ENCODE measurements at regions not wholly inside any gene's neighbourhood (a gene's known extent, or its start where the extent isn't known, plus 50 kb on each side); places are given as distances from the start of the nearest gene placed in this dataset.

DNA sequence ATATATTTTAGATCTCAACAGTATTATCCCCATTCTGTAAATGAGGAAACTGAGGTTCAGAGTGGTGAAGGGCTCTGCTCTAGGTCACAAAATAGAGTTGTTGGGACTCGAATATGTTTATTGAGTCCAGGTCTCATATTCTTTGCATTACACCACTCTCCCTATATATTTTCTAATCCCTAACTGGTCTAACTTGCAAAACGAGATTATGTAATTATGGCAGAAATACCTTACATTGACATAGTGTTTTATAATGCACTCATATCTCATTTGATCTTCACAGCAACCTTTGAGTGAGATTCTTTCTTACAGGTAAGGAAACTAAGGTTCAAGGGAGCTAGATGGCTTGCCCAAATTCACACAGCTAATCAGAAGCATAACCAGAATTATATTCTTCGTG, 106.9 kb upstream of the LRIG3 start (continued):
- no peak for TF ChIP-seq ZNF512B (CRISPR knock-in tag; IDR thresholded peaks at IDR 0.05; ENCODE audit: borderline replicate concordance)
- no peak for TF ChIP-seq SP1 (IDR thresholded peaks at IDR 0.05)
- no peak for TF ChIP-seq SP1 (CRISPR knock-in tag; IDR thresholded peaks at IDR 0.05)
- no peak for TF ChIP-seq E2F2 (CRISPR knock-in tag; IDR thresholded peaks at IDR 0.05; ENCODE audit: borderline replicate concordance)

- H4K20me1 ChIP-seq (ENCODE audit: insufficient read depth, low read length), result no peaks in the 10 kb centered on the region
- POLR2A ChIA-PET, result no interaction called here
- H2AFZ ChIP-seq (ENCODE audit: low read length), result no peak overlapping the region
- no peak overlapping the region for H3K4me2 ChIP-seq (ENCODE audit: low read depth, low read length)
- FAIRE-seq (no peak), DNase-seq (ENCODE audit: low spot score) (no peak), ATAC-seq (no peak)
- no peak overlapping the region for H3K4me3 ChIP-seq (replicated peaks in 1 of 3; ENCODE audit: insufficient read depth in 1 of 3, low read depth in 2 of 3, low read length in 3 of 3)
- H3K27me3 ChIP-seq (ENCODE audit: control insufficient read depth in 1 of 2, insufficient read depth in 2 of 2, low read length in 2 of 2), result no peaks in the 10 kb centered on the region
- no peaks in the 10 kb centered on the region for H3K9me3 ChIP-seq (ENCODE audit: low read length)
- intact Hi-C loops (cut with micrococcal nuclease; ENCODE audit: unreplicated experiment) (no loop called here), in situ Hi-C loops (cut with HindIII; ENCODE audit: extremely low pct_ligation_motif_present, low pct_unique_long_range_greater_than_20kb) (no loop called here)
- H3K4me1 ChIP-seq (ENCODE audit: insufficient read depth, low read length), result no peaks in the 10 kb centered on the region
- BruUV-seq (replicated peaks), result no TSS peak
- H3K9ac ChIP-seq (ENCODE audit: insufficient read depth, low read depth, low read length), result no peak overlapping the region
- TF ChIP-seq, protein P1, sequence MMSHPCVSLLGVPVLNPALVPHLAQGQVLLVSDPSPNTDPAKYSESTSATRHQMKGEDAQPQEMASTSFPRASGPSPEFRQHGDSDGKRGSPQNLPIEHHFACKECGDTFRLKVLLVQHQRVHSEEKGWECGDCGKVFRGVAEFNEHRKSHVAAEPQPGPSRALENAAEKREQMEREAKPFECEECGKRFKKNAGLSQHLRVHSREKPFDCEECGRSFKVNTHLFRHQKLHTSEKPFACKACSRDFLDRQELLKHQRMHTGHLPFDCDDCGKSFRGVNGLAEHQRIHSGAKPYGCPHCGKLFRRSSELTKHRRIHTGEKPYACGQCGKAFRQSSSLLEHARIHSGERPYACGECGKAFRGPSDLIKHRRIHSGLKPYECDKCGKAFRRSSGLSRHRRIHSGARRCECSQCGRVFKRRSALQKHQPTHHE (CRISPR knock-in tag; IDR thresholded peaks at IDR 0.05; ENCODE audit: borderline replicate concordance), result no peak
- TF ChIP-seq SOX6 (IDR thresholded peaks at IDR 0.05) (no peak), SOX6 (CRISPR knock-in tag; IDR thresholded peaks at IDR 0.05) (no peak), CHD2 (IDR thresholded peaks at IDR 0.05; ENCODE audit: low read depth, low read length) (no peak), MXD1 (CRISPR knock-in tag; IDR thresholded peaks at IDR 0.05) (no peak), ZNF230 (CRISPR knock-in tag; IDR thresholded peaks at IDR 0.05) (no peak)
- CTCF ChIA-PET (ENCODE audit: low intra/inter-chr PET ratio, low total read pairs), result no interaction called here
- no peak overlapping the region for H3K27ac ChIP-seq (ENCODE audit: extremely low read length, insufficient read depth, low read length)
- H3K79me2 ChIP-seq (ENCODE audit: insufficient read depth, low read length), result no peaks in the 10 kb centered on the region
- H3K36me3 ChIP-seq (replicated peaks in 1 of 2; ENCODE audit: control insufficient read depth in 1 of 2, insufficient read depth in 2 of 2, low read length in 2 of 2), result no peaks in the 10 kb centered on the region
- WGBS (ENCODE audit: low lambda C conversion rate), result 14% methylated on average over 4 of the region's 4 CpGs
These were observed 103.6 kb upstream of the LRIG3 start for GRCh38 chr12:59023861-59024424.

All from HepG2 (cell line).